Liver (tissue), 8 donors: ENCODE measurements at regions not wholly inside any gene's neighbourhood (a gene's known extent, or its start where the extent isn't known, plus 50 kb on each side); places are given as distances from the start of the nearest gene placed in this dataset.

Experiments
- DNase-seq: peaks from one replicate; pipeline ENCODE4 v3.0.0-alpha.2; 2017; ENCODE audit warnings: low spot score
- H3K27ac ChIP-seq, 2 donors: one replicate each; pipeline ENCODE4 v1.7.0; 2013; ENCODE audit warnings: inconsistent platforms in 2 of 2, low read length in 2 of 2, control low read depth in 1 of 2, low read depth in 1 of 2, mild to moderate bottlenecking in 1 of 2
- H3K27me3 ChIP-seq, 4 donors: one replicate each; pipeline versions ENCODE4 v1.6.1 to v1.7.0; 2013; ENCODE audit warnings: low read length in 3 of 4, inconsistent platforms in 1 of 4, mild to moderate bottlenecking in 1 of 4, moderate library complexity in 1 of 4; ENCODE audit not compliant: control insufficient read depth in 4 of 4, insufficient read depth in 4 of 4
- H3K36me3 ChIP-seq, 4 donors: one replicate each; pipeline versions ENCODE4 v1.6.1 to v1.7.0; 2013; ENCODE audit warnings: low read length in 3 of 4, mild to moderate bottlenecking in 3 of 4, low read depth in 1 of 4, moderate library complexity in 1 of 4; ENCODE audit not compliant: control insufficient read depth in 4 of 4, insufficient read depth in 3 of 4
- H3K4me1 ChIP-seq, 4 donors: one replicate each; pipeline versions ENCODE4 v1.6.1 to v1.7.0; 2013; ENCODE audit warnings: low read length in 3 of 4, mild to moderate bottlenecking in 3 of 4, moderate library complexity in 1 of 4; ENCODE audit not compliant: control insufficient read depth in 4 of 4, insufficient read depth in 4 of 4
- H3K4me3 ChIP-seq, 3 donors: one replicate each; pipeline versions ENCODE4 v1.6.1 to v1.7.0; 2013; ENCODE audit warnings: low read length in 3 of 3, control low read depth in 1 of 3, low read depth in 1 of 3, mild to moderate bottlenecking in 1 of 3
- H3K9ac ChIP-seq, 2 donors: one replicate each; pipeline ENCODE4 v1.7.0; 2013; ENCODE audit warnings: low read length in 2 of 2, mild to moderate bottlenecking in 2 of 2, moderate library complexity in 2 of 2, control low read depth in 1 of 2, low read depth in 1 of 2
- H3K9me3 ChIP-seq, 4 donors: one replicate each; pipeline versions ENCODE4 v1.6.1 to v1.7.0; 2013; ENCODE audit warnings: low read length in 3 of 4; ENCODE audit not compliant: control insufficient read depth in 4 of 4
- CTCF ChIP-seq: fragments of 150-350 bp; IDR thresholded peaks from 2 replicates; pipeline ENCODE4 v1.5.1; 2017; ENCODE audit warnings: improper control_type of control experiment, low read depth, low read length; ENCODE audit not compliant: missing input control
- FOXA1 ChIP-seq: IDR thresholded peaks from 2 replicates; pipeline ENCODE4 v1.6.1; 2016; ENCODE audit warnings: antibody characterized with exemption
- GABPA ChIP-seq, 2 donors: IDR thresholded peaks in 1 of 2; conservative IDR thresholded peaks in 1 of 2; 2 replicates each; pipeline ENCODE4 v1.6.1; 2016; ENCODE audit warnings: antibody characterized with exemption in 2 of 2, mild to moderate bottlenecking in 1 of 2, moderate library complexity in 1 of 2
- HNF4A ChIP-seq, 2 donors: conservative IDR thresholded peaks; 2 replicates each; pipeline ENCODE4 v1.6.1; 2016; ENCODE audit warnings: antibody characterized with exemption in 2 of 2, mild to moderate bottlenecking in 2 of 2
- RAD21 ChIP-seq, 2 donors: IDR thresholded peaks; 2 replicates each; pipeline ENCODE4 v1.6.1; 2016; ENCODE audit warnings: antibody characterized with exemption in 2 of 2, mild to moderate bottlenecking in 2 of 2
- SP1 ChIP-seq: IDR thresholded peaks from 2 replicates; pipeline ENCODE4 v1.6.1; 2018; ENCODE audit warnings: antibody characterized with exemption, mild to moderate bottlenecking
- TAF1 ChIP-seq: conservative IDR thresholded peaks from 2 replicates; pipeline ENCODE4 v1.6.1; 2016; ENCODE audit warnings: antibody characterized with exemption, mild to moderate bottlenecking
- YY1 ChIP-seq: IDR thresholded peaks from 2 replicates; pipeline ENCODE4 v1.6.1; 2016; ENCODE audit warnings: antibody characterized with exemption, mild to moderate bottlenecking
- ZBTB33 ChIP-seq: IDR thresholded peaks from 2 replicates; pipeline ENCODE4 v1.6.1; 2016; ENCODE audit warnings: antibody characterized with exemption
- WGBS: extraction: QIAGEN DNeasy Blood & Tissue Kit; methylation state at CpG from one replicate; pipeline ENCODE4 v1.1.7; 2013; 5-methylcytosine and 5-hydroxymethylcytosine counted together
- donor health status: healthy.
- donor health status: healthy.
- donor health status: healthy.
- donor health status: healthy.
- donor health status: healthy.

- TF ChIP-seq FOXA1: no peak
Observed at GRCh38 chr10:78655979-78656378, 412.8 kb upstream of the ZMIZ1 start (continued).

- Histone ChIP-seq H3K9ac (no peak overlapping the region), H3K27me3 (no peaks in the 10 kb centered on the region), H3K4me1 (peaks cover 0 to 14% (median 6%) of the 10 kb centered on the region in 4 donors), H3K4me3 (no peak overlapping the region), H3K36me3 (no peaks in the 10 kb centered on the region), H3K27ac (no peak overlapping the region), H3K9me3 (no peaks in the 10 kb centered on the region)
- TF ChIP-seq GABPA (IDR thresholded peaks at IDR 0.05 in 1 of 2, conservative IDR thresholded peaks at IDR 0.05 in 1 of 2) (no peak), TAF1 (no peak), RAD21 (IDR thresholded peaks at IDR 0.05) (no peak), YY1 (no peak)
- DNase-seq: peak; percentile 48
- 81% methylated on average over 29 of the region's 29 CpGs for WGBS
Observed at GRCh38 chr10:78656417-78657162, 412.2 kb upstream of the ZMIZ1 start.

GRCh38 chr10:78657163-78657861 lies 411.5 kb upstream of the ZMIZ1 start:
- Histone ChIP-seq H3K36me3 (no peaks in the 10 kb centered on the region), H3K4me3 (no peak overlapping the region), H3K27ac (no peak overlapping the region), H3K4me1 (peaks cover 0 to 10% (median 4%) of the 10 kb centered on the region in 4 donors), H3K9ac (no peak overlapping the region), H3K9me3 (no peaks in the 10 kb centered on the region), H3K27me3 (no peaks in the 10 kb centered on the region)
- TF ChIP-seq HNF4A (conservative IDR thresholded peaks at IDR 0.05) (no peak), CTCF (peak; percentile 75), RAD21 (IDR thresholded peaks at IDR 0.05) (peak; percentile 88 to 91)
- DNase-seq: peak; percentile 80
- WGBS: 52% methylated on average over 13 of the region's 13 CpGs

- DNase-seq: no peak
- Histone ChIP-seq H3K27ac (no peak overlapping the region), H3K9ac (no peak overlapping the region), H3K36me3 (no peaks in the 10 kb centered on the region), H3K9me3 (no peaks in the 10 kb centered on the region), H3K4me3 (no peak overlapping the region), H3K27me3 (no peaks in the 10 kb centered on the region), H3K4me1 (peaks cover 0 to 10% (median 4%) of the 10 kb centered on the region in 4 donors)
- 94% methylated on average over 1 of the region's 1 CpG for WGBS
- TF ChIP-seq ZBTB33: no peak
- TF ChIP-seq HNF4A (conservative IDR thresholded peaks at IDR 0.05): no peak
- TF ChIP-seq SP1: no peak
Observed at GRCh38 chr10:78657862-78658165, 411.0 kb upstream of the ZMIZ1 start.
